GM12878 (cell line): ENCODE measurements at regions not wholly inside any gene's neighbourhood (a gene's known extent, or its start where the extent isn't known, plus 50 kb on each side); places are given as distances from the start of the nearest gene placed in this dataset.

Experiments used
- ATAC-seq: fragments of 200-7000 bp; cut with Tn5 transposase; 3 replicates; pipeline ENCODE4 v1.9.1; 2020; ENCODE audit warnings: mild to moderate bottlenecking, moderate library complexity
- BruUV-seq: library from RNA; stranded (reverse); fragments of 400-500 nt; replicated peaks from 2 replicates; lab custom pipeline; 2021; lab: Mats Ljungman, UMichigan
- CTCF ChIA-PET: fragments of 300-600 bp; sonication (Branson Sonifier 250); formaldehyde crosslinking; extraction: SDS; loops from one replicate; lab custom pipeline; 2021; ENCODE audit warnings: inconsistent platforms; lab: Yijun Ruan, JAX
- POLR2A ChIA-PET: fragments of 350-600 bp; formaldehyde crosslinking; extraction: SDS; loops from one replicate; lab custom pipeline; 2021; ENCODE audit warnings: inconsistent platforms; lab: Charles Lee
- RAD21 ChIA-PET: fragments of 300-600 bp; sonication (Branson Sonifier 250); formaldehyde crosslinking; loops from one replicate; lab custom pipeline; 2023; ENCODE audit warnings: antibody characterized with exemption; ENCODE audit not compliant: unreplicated experiment; lab: Charles Lee
- SMC1A ChIA-PET: fragments of 300-600 bp; sonication (Branson Sonifier 250); formaldehyde crosslinking; loops from one replicate; lab custom pipeline; 2023; ENCODE audit not compliant: unreplicated experiment, uncharacterized antibody; lab: Charles Lee
- DNase-seq: peaks from one replicate; pipeline ENCODE4 v3.0.0-alpha.2; 2011; ENCODE audit warnings: low read depth, low spot score
- FAIRE-seq: peaks from 3 replicates; lab custom pipeline; 2011; peaks lifted over from hg19 to GRCh38; lab: Jason Lieb, UNC
- H2AFZ ChIP-seq: 2 replicates; pipeline ENCODE4 v1.6.0; 2011; ENCODE audit warnings: low read depth, low read length, control low read depth; ENCODE audit not compliant: control insufficient read depth
- H3K27ac ChIP-seq: 2 replicates; pipeline ENCODE4 v1.5.1; 2011; ENCODE audit warnings: control low read depth; ENCODE audit not compliant: control insufficient read depth, insufficient read depth
- H3K27me3 ChIP-seq, 2 experiments: replicated peaks in 1 of 2; 2 replicates each; pipeline versions ENCODE4 v1.6.0 to v1.6.1; 2011; ENCODE audit warnings: low read length in 1 of 2; ENCODE audit not compliant: control insufficient read depth in 2 of 2, insufficient read depth in 2 of 2
- H3K36me3 ChIP-seq, 2 experiments: 2 replicates each; pipeline ENCODE4 v1.5.1; 2011; ENCODE audit warnings: low read length in 1 of 2; ENCODE audit not compliant: control insufficient read depth in 2 of 2, insufficient read depth in 2 of 2
- H3K4me1 ChIP-seq: 2 replicates; pipeline ENCODE4 v1.6.1; 2011; ENCODE audit warnings: mild to moderate bottlenecking, low read length, moderate library complexity, mixed read lengths; ENCODE audit not compliant: control insufficient read depth, insufficient read depth
- H3K4me2 ChIP-seq: 2 replicates; pipeline ENCODE4 v1.6.0; 2011; ENCODE audit warnings: control low read depth; ENCODE audit not compliant: control insufficient read depth, insufficient read depth
- H3K4me3 ChIP-seq: fragments of 200-600 bp; sonication (generic); 2 replicates; pipeline ENCODE4 v1.5.1; 2016
- H3K79me2 ChIP-seq: 2 replicates; pipeline ENCODE4 v1.6.0; 2011; ENCODE audit warnings: low read length; ENCODE audit not compliant: control insufficient read depth, insufficient read depth
- H3K9ac ChIP-seq: 2 replicates; pipeline ENCODE4 v1.8.0; 2011; ENCODE audit warnings: low read length, control low read depth, mixed read lengths; ENCODE audit not compliant: control insufficient read depth, insufficient read depth
- H3K9me3 ChIP-seq: replicated peaks from 3 replicates; pipeline ENCODE4 v1.5.1; 2011; ENCODE audit warnings: mild to moderate bottlenecking, low read length; ENCODE audit not compliant: control insufficient read depth, insufficient read depth
- H4K20me1 ChIP-seq: 2 replicates; pipeline ENCODE4 v1.6.0; 2011; ENCODE audit not compliant: control insufficient read depth, insufficient read depth
- ATF3 ChIP-seq: IDR thresholded peaks from 2 replicates; pipeline ENCODE4 v1.6.1; 2011; ENCODE audit warnings: low read depth, mild to moderate bottlenecking, low read length, moderate library complexity, borderline replicate concordance; ENCODE audit errors: extremely low read depth
- BHLHE40 ChIP-seq, 2 experiments: fragments of 450-650 bp in 1 of 2; IDR thresholded peaks; 2 replicates each; pipeline ENCODE4 v1.6.1; 2011 to 2017; ENCODE audit warnings: low read depth in 2 of 2, borderline replicate concordance in 1 of 2, improper control_type of control experiment in 1 of 2, low read length in 1 of 2, mild to moderate bottlenecking in 1 of 2
- CEBPZ ChIP-seq: fragments of 150-350 bp; IDR thresholded peaks from 2 replicates; pipeline ENCODE4 v1.6.1; 2016; ENCODE audit warnings: low read depth, low read length
- CHD4 ChIP-seq: fragments of 200-600 bp; sonication (generic); IDR thresholded peaks from 2 replicates; pipeline ENCODE4 v1.6.1; 2016; ENCODE audit warnings: mild to moderate bottlenecking
- EZH2 ChIP-seq: IDR thresholded peaks from 2 replicates; pipeline ENCODE4 v1.6.1; 2012; ENCODE audit warnings: low read depth, mild to moderate bottlenecking, control low read depth, inconsistent platforms, low read length, borderline replicate concordance; ENCODE audit not compliant: control insufficient read depth
- FOXK2 ChIP-seq: fragments of 450-650 bp; IDR thresholded peaks from 2 replicates; pipeline ENCODE4 v1.6.1; 2017; ENCODE audit warnings: mild to moderate bottlenecking, moderate library complexity
- STAT1 ChIP-seq: fragments of 450-650 bp; conservative IDR thresholded peaks from 2 replicates; pipeline ENCODE4 v1.6.1; 2014; ENCODE audit warnings: antibody characterized with exemption, mild to moderate bottlenecking
- ZNF217 ChIP-seq: fragments of 450-650 bp; IDR thresholded peaks from 2 replicates; pipeline ENCODE4 v1.6.1; 2017; ENCODE audit warnings: antibody characterized with exemption, mild to moderate bottlenecking
- WGBS: methylation state at CpG from one replicate; pipeline ENCODE4 v1.1.6; 2016; ENCODE audit warnings: low lambda C conversion rate; ENCODE audit not compliant: insufficient replicate concordance, insufficient coverage; ENCODE audit errors: missing lambda C conversion rate; 5-methylcytosine and 5-hydroxymethylcytosine counted together
- in situ Hi-C: fragments of 300-500 bp; cut with MboI; formaldehyde crosslinking; loops from 9 replicates; pipeline ENCODE4 v1.14.3; 2018; ENCODE audit warnings: mixed read lengths
- intact Hi-C: fragments of 100-400 bp; cut with micrococcal nuclease; formaldehyde crosslinking; loops from one replicate; pipeline ENCODE4 v1.14.2; 2022; ENCODE audit not compliant: unreplicated experiment
- TF ChIP-seq, protein P1 (sequence below), 3 experiments: IDR thresholded peaks in 2 of 3; conservative IDR thresholded peaks in 1 of 3; 2 replicates each; pipeline ENCODE4 v1.5.1; 2011; ENCODE audit warnings: low read depth in 3 of 3, low read length in 3 of 3, mild to moderate bottlenecking in 3 of 3, control low read depth in 2 of 3, moderate library complexity in 2 of 3, inconsistent platforms in 1 of 3, mixed read lengths in 1 of 3; ENCODE audit not compliant: control insufficient read depth in 2 of 3, insufficient read depth in 1 of 3; ENCODE audit errors: extremely low read depth in 1 of 3

DNA sequence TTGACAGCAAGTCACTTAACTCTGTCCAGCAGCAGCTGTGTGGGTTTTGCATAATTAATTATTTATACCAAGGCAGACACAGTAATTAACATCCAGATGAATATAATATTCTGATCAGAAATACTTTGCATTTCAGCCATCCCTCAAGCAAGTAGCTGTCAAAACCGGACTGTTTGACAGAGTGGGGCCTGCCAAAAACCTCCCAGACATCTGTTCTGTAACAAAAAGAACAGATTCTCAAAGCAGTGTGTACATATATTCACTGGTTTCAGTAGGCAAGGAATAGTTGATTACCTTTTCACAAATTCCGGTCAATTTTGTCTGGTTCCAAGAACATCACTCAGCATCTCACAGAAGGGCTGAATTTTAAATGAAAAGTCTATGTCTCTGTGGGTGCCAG, 291.6 kb downstream of the CMPK2 start (continued):
- no peak for TF ChIP-seq ZNF217
- no peak for TF ChIP-seq CHD4
- TF ChIP-seq ATF3 = no peak
- TF ChIP-seq CEBPZ = no peak

DNA sequence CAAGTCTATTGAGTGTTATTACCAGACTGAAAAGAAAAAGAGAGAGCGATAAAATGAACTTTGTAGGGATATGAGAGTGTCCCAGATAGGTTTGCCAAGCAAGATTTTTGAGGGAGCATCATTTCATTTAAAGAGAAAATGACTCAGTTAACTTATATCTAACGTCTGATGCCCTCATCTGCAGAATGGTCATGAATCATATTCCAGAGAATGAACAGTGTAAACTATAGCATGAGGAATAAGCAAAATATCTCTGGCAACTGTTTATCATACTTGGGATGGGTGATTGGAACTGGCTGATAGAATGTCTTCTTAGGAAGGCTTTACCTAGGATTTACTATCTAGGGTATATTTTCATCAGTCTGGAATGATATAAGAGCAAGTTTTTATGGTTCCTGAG, 289.4 kb downstream of the CMPK2 start:
- H3K4me1 ChIP-seq = no peaks in the 10 kb centered on the region
- no peaks in the 10 kb centered on the region for H3K79me2 ChIP-seq
- ChIA-PET CTCF (no interaction called here), SMC1A (no interaction called here), POLR2A (no interaction called here), RAD21 (no interaction called here)
- in situ Hi-C loops = no loop called here
- 3% methylated on average over 2 of the region's 2 CpGs for WGBS
- no peak overlapping the region for H2AFZ ChIP-seq
- no peak overlapping the region for H3K9ac ChIP-seq
- no TSS peak for BruUV-seq
- no peak overlapping the region for H3K27ac ChIP-seq
- no peaks in the 10 kb centered on the region for H3K27me3 ChIP-seq
- no peak overlapping the region for H3K4me2 ChIP-seq
- no peaks in the 10 kb centered on the region for H3K36me3 ChIP-seq
- intact Hi-C loops = no loop called here
- ATAC-seq (no peak), FAIRE-seq (no peak), DNase-seq (no peak)
- TF ChIP-seq, protein P1, sequence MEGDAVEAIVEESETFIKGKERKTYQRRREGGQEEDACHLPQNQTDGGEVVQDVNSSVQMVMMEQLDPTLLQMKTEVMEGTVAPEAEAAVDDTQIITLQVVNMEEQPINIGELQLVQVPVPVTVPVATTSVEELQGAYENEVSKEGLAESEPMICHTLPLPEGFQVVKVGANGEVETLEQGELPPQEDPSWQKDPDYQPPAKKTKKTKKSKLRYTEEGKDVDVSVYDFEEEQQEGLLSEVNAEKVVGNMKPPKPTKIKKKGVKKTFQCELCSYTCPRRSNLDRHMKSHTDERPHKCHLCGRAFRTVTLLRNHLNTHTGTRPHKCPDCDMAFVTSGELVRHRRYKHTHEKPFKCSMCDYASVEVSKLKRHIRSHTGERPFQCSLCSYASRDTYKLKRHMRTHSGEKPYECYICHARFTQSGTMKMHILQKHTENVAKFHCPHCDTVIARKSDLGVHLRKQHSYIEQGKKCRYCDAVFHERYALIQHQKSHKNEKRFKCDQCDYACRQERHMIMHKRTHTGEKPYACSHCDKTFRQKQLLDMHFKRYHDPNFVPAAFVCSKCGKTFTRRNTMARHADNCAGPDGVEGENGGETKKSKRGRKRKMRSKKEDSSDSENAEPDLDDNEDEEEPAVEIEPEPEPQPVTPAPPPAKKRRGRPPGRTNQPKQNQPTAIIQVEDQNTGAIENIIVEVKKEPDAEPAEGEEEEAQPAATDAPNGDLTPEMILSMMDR (IDR thresholded peaks at IDR 0.05 in 2 of 3, conservative IDR thresholded peaks at IDR 0.05 in 1 of 3; ENCODE audit: control insufficient read depth in 2 of 3, extremely low read depth in 1 of 3, insufficient read depth in 1 of 3, low read depth in 3 of 3, low read length in 3 of 3) = no peak
- no peak for TF ChIP-seq BHLHE40 (IDR thresholded peaks at IDR 0.05; ENCODE audit: borderline replicate concordance in 1 of 2, low read depth in 2 of 2, low read length in 1 of 2)
- no peak for TF ChIP-seq STAT1
- TF ChIP-seq FOXK2 = no peak
- TF ChIP-seq EZH2 = no peak
- H3K4me3 ChIP-seq = no peak overlapping the region
- H3K9me3 ChIP-seq = no peaks in the 10 kb centered on the region
- H4K20me1 ChIP-seq = no peaks in the 10 kb centered on the region
